Testis (tissue), 2 donors: ENCODE measurements at regions not wholly inside any gene's neighbourhood (a gene's known extent, or its start where the extent isn't known, plus 50 kb on each side); places are given as distances from the start of the nearest gene placed in this dataset.

Experiments used
- DNase-seq: peaks from one replicate; pipeline ENCODE4 v3.0.0-alpha.2; 2019
- H3K27ac ChIP-seq, 2 donors: fragments of 200-600 bp; sonication (generic); one replicate each; pipeline ENCODE4 v1.5.1; 2019
- H3K27me3 ChIP-seq: fragments of 200-600 bp; sonication (generic); one replicate; pipeline ENCODE4 v1.5.1; 2019
- H3K36me3 ChIP-seq: fragments of 200-600 bp; sonication (generic); one replicate; pipeline ENCODE4 v1.5.1; 2017; ENCODE audit warnings: low read depth; ENCODE audit errors: missing control alignments
- H3K4me1 ChIP-seq: fragments of 200-600 bp; sonication (generic); one replicate; pipeline ENCODE4 v1.5.1; 2019
- H3K4me3 ChIP-seq, 2 donors: fragments of 200-600 bp; sonication (generic); one replicate each; pipeline ENCODE4 v1.5.1; 2017 to 2019
- H3K9me3 ChIP-seq: fragments of 200-600 bp; sonication (generic); one replicate; pipeline ENCODE4 v1.5.1; 2017
- POLR2A ChIP-seq: fragments of 450-650 bp; IDR thresholded peaks from one replicate; pipeline ENCODE4 v1.6.1; 2017; ENCODE audit warnings: antibody characterized with exemption, mild to moderate bottlenecking, moderate library complexity
- WGBS, 2 donors: methylation state at CpG; one replicate each; pipeline ENCODE4 v1.1.5; 2018; 5-methylcytosine and 5-hydroxymethylcytosine counted together
- intact Hi-C: fragments of 100-400 bp; cut with DNase I; formaldehyde crosslinking; loops from one replicate; pipeline ENCODE4 v1.15.1; 2023; ENCODE audit warnings: low total_unique reads
- TF ChIP-seq, protein P1 (sequence below), 3 experiments: fragments of 450-650 bp in 2 of 3; fragments of 200-600 bp in 1 of 3; sonication (generic) in 1 of 3; IDR thresholded peaks; one replicate each; pipeline ENCODE4 v1.5.1; 2016 to 2019; ENCODE audit warnings: antibody characterized with exemption in 3 of 3, mild to moderate bottlenecking in 2 of 3, moderate library complexity in 1 of 3

GRCh38 chr18:34357944-34358580 is 133.3 kb upstream of the NOL4 start:
- intact Hi-C loops, result no loop called here
- 83 to 91% methylated on average over 5 of the region's 5 CpGs for WGBS, 2 donors
- H3K9me3 ChIP-seq, result no peaks in the 10 kb centered on the region
- DNase-seq, result no peak
- H3K27me3 ChIP-seq, result no peaks in the 10 kb centered on the region
- H3K4me3 ChIP-seq, result no peak overlapping the region
- TF ChIP-seq, protein P1, sequence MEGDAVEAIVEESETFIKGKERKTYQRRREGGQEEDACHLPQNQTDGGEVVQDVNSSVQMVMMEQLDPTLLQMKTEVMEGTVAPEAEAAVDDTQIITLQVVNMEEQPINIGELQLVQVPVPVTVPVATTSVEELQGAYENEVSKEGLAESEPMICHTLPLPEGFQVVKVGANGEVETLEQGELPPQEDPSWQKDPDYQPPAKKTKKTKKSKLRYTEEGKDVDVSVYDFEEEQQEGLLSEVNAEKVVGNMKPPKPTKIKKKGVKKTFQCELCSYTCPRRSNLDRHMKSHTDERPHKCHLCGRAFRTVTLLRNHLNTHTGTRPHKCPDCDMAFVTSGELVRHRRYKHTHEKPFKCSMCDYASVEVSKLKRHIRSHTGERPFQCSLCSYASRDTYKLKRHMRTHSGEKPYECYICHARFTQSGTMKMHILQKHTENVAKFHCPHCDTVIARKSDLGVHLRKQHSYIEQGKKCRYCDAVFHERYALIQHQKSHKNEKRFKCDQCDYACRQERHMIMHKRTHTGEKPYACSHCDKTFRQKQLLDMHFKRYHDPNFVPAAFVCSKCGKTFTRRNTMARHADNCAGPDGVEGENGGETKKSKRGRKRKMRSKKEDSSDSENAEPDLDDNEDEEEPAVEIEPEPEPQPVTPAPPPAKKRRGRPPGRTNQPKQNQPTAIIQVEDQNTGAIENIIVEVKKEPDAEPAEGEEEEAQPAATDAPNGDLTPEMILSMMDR (IDR thresholded peaks at IDR 0.05), result no peak
- TF ChIP-seq POLR2A, result no peak
- no peaks in the 10 kb centered on the region for H3K36me3 ChIP-seq
- H3K27ac ChIP-seq, result no peak overlapping the region
- no peaks in the 10 kb centered on the region for H3K4me1 ChIP-seq

DNA sequence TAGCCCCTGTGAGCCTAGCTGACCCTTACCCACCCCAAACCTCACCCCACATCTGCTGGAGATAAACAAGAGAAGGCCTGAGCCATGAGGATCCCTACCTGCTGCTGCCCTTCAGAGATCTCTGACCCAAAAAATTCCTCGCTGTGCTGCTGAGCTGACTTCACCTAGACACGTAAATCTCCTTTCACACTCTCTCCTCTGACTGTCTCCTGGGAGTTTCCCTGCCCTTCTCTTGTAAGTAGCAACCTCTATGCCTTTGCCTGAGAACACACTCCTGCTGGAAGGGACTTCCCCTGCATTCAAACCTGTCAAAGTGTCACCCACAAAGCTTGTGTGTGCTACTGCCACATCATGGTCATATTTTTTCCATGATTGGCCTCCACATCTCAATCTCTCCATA is 134.2 kb upstream of the NOL4 start:
- intact Hi-C loops, result no loop called here
- DNase-seq, result no peak
- Histone ChIP-seq H3K36me3 (no peaks in the 10 kb centered on the region), H3K4me3 (no peak overlapping the region), H3K9me3 (no peaks in the 10 kb centered on the region), H3K4me1 (no peaks in the 10 kb centered on the region), H3K27me3 (no peaks in the 10 kb centered on the region), H3K27ac (no peak overlapping the region)
- WGBS, 2 donors, result 69 to 76% methylated on average over 2 of the region's 2 CpGs
- TF ChIP-seq POLR2A, result no peak
- TF ChIP-seq, protein P1 (IDR thresholded peaks at IDR 0.05), result no peak

DNA sequence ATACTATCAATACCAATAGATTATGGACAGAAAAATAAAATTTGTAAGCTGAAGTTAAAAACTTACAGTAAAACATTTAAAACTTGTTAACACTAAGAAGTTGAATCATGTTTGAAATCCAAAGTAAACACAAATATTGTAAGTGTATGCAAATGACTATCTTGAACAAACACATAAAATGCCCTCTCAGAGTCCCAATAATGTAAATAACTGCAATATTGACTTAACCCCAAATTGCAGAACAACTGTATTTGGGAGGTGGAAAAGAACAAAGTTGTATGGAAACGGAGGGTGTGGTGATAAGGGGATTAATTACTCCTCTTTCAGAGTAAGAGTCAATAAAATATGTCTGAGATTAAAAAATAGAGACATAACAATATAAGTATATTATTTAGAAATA is 140.0 kb upstream of the NOL4 start:
- WGBS, 2 donors, result 48 to 52% methylated on average over 1 of the region's 1 CpG
- intact Hi-C loops, result no loop called here
- no peak for TF ChIP-seq POLR2A
- TF ChIP-seq, protein P1 (IDR thresholded peaks at IDR 0.05), result no peak
- no peaks in the 10 kb centered on the region for H3K36me3 ChIP-seq
- no peaks in the 10 kb centered on the region for H3K9me3 ChIP-seq
- no peak overlapping the region for H3K4me3 ChIP-seq
- H3K4me1 ChIP-seq, result no peaks in the 10 kb centered on the region
- H3K27ac ChIP-seq, result no peak overlapping the region
- H3K27me3 ChIP-seq, result no peaks in the 10 kb centered on the region
- DNase-seq, result no peak

DNA sequence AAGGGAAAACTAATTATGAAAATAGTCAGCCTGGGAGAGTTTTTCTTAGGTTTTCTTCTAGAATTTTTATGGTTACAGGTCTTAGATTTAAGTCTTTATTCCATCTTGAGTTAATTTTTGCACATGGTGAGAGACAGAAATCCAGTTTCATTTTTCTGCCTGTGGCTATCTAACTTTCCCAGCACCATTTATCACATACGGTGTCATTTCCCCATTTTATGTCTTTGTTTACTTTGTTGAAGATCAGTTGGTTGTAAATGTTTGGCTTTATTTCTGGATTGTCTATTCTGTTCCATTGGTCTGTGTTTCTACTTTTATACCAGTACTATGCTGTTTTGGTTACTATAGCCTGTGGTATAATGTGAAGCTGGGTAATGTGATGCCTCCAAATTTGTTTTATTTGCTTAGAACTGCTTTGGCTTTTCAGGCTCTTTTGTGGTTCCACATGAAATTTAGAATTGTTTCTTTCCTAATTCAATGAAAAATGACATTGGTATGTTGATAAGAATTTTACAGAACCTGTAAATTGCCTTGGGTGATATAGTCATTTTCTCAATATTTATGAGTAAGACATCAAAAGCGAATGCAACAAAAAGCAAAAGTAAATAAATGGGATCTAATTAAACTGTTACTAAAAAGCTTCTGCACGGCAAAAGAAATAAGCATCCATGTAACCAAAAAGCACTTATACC is 146.1 kb upstream of the NOL4 start:
- DNase-seq, result no peak
- Histone ChIP-seq H3K27ac (no peak overlapping the region), H3K36me3 (no peaks in the 10 kb centered on the region), H3K4me3 (no peak overlapping the region), H3K9me3 (no peaks in the 10 kb centered on the region), H3K27me3 (no peaks in the 10 kb centered on the region), H3K4me1 (no peaks in the 10 kb centered on the region)
- intact Hi-C loops, result no loop called here
- no peak for TF ChIP-seq POLR2A
- TF ChIP-seq, protein P1 (IDR thresholded peaks at IDR 0.05), result no peak
- WGBS, 2 donors, result 82 to 85% methylated on average over 3 of the region's 3 CpGs

DNA sequence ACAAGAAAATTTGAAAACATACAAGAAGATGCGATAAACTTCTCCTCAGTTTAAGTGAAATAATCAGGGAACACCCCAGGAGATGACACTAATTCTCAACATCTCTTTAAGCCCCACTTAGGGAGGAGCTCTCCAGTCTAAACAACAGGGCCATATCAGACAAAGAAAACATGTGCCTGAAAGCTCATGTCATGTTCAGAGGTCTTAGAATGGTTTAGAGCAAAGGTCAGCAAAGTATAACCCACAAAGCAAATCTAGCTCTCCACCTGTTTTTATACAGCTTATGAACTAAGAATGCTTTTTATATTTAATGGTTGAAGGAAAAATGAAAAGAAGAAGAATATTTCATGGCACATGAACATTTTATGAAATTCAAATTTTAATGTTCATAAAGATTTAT is 155.6 kb upstream of the NOL4 start:
- no peaks in the 10 kb centered on the region for H3K4me1 ChIP-seq
- no peak for DNase-seq
- no peaks in the 10 kb centered on the region for H3K9me3 ChIP-seq
- TF ChIP-seq POLR2A, result no peak
- TF ChIP-seq, protein P1 (IDR thresholded peaks at IDR 0.05), result no peak
- no peak overlapping the region for H3K27ac ChIP-seq
- intact Hi-C loops, result no loop called here
- H3K36me3 ChIP-seq, result no peaks in the 10 kb centered on the region
- H3K27me3 ChIP-seq, result no peaks in the 10 kb centered on the region
- H3K4me3 ChIP-seq, result no peak overlapping the region
- WGBS, 2 donors, result 90 to 97% methylated on average over 1 of the region's 1 CpG
